ENCODE measurements at regions not wholly inside any gene's neighbourhood (a gene's known extent, or its start where the extent isn't known, plus 50 kb on each side); places are given as distances from the start of the nearest gene placed in this dataset.

- no peak for DNase-seq
Measured at GRCh38 chr7:69130396-69130795, 467.9 kb upstream of the AUTS2 start.

DNA sequence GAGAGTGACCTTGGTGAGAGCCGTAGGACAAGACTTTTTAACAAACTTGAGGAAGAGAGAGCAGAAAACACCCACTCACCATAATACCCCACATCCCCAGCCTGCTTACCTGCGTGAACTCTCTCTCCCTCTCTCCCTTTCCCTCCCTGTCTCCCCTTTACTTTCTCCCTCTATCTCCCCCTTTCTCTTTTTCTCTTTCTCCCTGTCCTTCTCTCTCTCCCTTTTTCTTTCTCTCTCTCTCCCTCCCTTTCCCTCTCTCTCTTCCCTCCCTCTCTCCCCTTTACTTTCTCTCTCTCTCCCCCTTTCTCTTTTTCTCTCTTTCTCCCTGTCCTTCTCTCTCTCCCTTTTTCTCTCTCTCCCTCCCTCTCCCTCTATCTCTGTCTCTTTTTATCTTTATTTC is 464.0 kb upstream of the AUTS2 start:
- DNase-seq, result no peak

DNA sequence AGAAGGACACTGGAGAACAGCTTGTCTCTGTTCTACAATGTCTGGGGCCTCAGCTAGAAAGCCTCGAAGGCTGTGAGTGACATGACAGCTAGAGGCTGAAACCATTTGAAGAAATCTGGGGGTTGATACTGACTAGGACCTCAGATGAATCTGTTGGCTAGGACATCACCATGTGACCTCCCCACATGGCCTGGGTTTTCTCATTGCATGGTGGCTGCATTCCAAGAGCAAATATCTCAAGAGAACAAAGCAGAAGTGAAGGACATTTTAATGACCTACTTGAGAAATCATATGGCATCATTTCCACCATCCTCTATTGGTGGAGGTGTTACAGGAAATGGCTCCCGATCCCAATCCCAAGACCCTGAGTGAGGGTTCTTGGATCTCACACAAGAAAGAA is 450.6 kb upstream of the AUTS2 start:
- no peak for DNase-seq

- DNase-seq, result no peak
Measured at GRCh38 chr7:69149804-69150782, 448.2 kb upstream of the AUTS2 start.

DNA sequence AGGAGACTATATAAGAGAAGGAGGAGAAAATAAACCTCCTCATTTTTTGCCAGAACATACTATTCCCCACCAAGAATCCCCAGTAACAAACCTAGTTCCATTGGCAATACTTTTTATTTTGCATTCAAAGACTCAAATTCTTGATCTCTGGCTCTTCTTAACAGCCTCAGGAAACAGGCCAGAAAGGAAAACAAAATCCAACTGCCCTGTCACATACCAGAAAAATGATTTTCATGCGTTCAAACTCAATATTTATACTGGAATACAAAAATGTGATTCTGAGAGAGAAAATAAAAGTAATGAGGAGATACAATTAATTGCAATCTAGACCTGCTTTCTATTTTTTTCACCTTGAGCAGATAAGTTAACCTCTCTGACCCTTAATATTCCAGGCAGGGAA is 435.9 kb upstream of the AUTS2 start:
- no peak for DNase-seq

- DNase-seq, result no peak
Measured at GRCh38 chr7:69162931-69163670, 435.2 kb upstream of the AUTS2 start.

DNA sequence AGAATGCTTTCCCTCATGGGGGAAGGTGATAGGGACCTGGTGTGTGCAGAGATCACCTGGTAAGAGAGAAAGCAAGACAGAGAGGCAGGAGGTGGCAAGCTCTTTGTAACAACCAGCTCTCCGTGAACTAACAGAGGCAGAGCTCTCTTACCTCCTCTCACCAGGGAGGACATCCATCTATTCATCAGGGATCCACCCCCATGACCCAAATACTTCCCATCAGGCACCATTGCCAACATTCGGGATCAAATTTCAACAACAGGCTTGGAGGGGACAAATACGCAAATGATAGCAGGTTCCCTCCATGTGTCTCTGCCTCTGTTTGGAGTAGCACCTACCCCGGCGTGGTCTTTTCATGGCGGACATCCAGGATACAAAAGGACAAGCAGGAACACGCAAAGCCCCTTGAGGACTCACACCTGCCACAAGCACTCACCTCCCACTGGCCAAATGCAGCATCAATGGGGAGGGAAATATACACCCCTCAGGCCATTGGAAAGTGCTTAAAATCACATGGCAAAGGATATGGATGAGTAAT is 431.2 kb upstream of the AUTS2 start:
- DNase-seq, result no peak

DNA sequence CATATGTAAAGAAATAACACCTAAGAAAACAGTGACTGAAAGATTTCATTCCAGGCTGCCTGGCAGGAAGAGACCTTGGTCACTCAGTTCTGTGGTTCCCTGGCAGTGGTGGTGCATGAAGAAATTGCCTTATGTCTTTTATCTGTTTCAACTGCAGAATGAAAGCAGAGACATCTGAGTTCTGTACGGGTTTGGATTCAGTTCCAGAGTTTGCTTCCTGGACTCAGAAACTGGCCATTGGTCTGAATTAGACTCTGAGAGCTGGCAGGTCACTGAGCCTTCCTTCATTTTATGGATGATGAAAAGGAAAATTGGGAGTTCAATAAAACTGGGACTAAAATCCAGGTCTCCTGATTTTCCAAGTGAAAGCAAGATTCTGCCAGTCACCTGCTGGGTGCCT is 428.9 kb upstream of the AUTS2 start:
- no peak for DNase-seq

DNA sequence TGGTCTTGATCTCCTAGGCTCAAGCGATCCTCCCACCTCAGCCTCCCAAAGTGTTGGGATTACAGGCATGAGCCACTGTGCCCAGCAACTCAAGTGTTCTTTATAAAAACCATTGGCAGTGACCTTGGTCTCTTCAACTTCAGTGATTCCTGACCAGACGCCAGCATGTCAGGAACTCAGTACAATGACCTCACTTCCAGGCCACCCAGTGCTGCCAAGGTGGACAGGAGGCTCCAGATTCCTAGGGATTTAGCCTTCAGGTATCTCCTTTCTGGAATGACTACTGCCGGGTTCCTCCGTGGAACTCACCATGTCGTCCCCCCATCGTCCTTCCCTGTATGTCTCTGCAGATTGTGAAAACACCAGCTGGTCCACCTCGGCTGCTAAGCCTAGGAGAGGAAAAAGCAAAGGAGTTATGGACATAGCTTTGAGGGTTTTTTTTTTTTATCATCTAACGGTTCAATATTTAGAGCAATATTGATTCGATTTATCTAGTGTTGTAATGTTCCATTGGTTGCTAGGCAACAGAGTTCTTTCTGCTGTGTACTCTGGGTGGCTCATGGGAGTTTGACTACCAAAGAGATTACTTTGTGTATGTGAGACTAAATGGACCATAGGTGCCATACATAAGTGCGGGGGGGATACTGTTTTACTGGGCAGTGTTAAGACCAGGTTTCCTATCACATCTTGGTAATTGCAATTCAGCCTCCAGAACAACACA is 425.8 kb upstream of the AUTS2 start:
- no peak for DNase-seq

DNA sequence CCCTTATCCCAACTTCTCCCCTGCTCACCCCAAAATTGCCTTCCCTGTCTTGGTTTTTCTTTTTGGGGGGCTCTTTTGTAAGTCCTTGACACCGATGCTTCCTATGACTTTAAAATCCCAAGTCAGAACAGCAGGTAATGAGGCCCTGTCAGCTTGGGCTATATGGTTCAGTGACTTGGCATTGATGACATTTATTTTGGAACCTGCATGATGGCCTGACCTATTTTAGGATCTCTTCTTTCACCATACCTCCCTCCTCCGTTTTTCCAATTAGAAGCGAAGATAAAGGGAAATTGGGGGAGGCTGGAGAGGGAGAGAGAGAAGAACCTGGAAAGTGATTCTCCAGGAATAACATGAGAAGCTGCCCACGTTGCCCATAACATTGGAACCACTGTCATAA is 424.9 kb upstream of the AUTS2 start:
- DNase-seq, result no peak

- DNase-seq, result no peak
Measured at GRCh38 chr7:69173846-69174245, 424.4 kb upstream of the AUTS2 start.

GRCh38 chr7:69176841-69177240 is 421.4 kb upstream of the AUTS2 start:
- no peak for DNase-seq

- DNase-seq, result no peak
Measured at GRCh38 chr7:69177461-69177861, 420.8 kb upstream of the AUTS2 start.

DNA sequence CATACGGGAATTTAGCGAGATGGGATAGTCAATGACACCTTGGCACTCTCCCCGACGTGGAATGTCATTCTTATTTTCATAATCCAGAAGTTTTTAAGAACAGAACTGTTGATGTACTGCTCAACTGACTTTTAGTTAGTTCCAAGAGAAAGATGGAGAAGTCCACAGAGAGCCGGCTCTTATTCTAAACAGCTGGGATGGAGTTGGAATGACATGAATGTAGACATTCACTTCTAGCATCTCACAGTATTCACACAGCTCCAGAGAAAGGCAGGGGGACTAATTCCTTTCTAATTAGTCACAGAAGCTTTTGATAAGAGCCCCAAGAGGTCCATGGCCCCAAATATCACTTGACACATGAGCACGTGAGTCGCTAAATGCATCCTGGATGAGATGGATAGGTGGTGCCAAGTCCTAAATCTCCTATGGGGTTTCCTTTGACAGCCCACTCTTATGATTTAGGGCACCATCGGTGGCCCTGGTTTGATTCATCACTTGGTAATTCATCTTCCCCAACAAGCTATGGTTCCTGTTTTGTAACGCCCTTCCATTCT is 420.3 kb upstream of the AUTS2 start:
- no peak for DNase-seq

- no peak for DNase-seq
Measured at GRCh38 chr7:69180662-69181061, 417.6 kb upstream of the AUTS2 start.

GRCh38 chr7:69182596-69183467 is 415.4 kb upstream of the AUTS2 start:
- DNase-seq, result no peak

DNA sequence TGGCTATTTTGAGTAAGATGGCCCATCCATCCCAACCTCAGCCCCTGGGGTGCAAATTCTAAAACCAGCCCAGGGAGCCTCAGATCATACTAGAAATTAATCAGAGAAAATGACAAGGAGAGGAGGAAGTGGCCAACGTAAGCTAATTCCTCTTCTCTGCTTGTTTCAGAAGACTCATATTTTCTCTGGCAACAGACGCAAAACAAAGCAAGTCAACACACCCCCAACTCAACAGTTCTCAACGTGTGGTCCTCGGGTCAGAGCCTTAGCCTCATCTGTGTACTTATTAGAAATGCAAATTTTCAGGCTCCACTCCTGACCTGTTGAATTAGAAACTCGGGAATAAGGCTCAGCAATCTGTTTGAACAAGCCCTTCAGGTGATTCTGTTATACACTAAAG is 413.9 kb upstream of the AUTS2 start:
- no peak for DNase-seq

DNA sequence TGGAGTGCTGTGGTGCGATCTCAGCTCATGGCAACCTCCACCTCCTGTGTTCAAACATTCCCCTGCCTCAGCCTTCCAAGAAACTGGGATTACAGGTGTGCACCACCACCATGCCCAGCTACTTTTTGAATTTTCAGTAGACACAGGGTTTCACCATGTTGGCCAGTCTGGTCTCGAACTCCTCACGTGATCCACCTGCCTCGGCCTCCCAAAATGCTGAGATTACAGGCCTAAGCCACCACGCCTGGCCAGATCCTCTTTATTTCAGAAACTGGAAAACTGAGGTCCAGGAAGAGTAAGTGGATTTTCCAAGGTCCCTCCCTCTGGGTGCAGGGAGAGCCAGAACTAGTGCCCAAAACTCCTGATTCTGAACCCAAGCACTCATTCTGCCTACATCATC is 413.1 kb upstream of the AUTS2 start:
- DNase-seq, result no peak

DNA sequence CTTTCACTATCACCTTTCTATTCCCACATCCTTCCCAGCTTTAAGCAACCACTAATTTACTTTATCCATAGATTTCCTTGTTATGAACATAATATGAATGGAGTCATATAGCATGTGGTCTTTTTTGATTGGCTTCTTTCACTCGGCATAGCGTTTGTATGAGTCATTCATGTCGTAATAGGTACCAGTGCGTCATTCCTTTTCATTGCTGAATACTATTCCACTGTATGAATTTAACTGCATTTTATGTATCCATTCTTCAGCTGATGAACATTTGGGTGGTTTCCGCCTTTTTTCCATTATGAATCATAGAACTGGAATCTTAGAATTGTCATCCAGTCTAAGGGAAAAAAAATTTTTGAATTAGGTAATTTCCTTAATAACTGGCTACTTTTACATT is 411.3 kb upstream of the AUTS2 start:
- DNase-seq, result no peak

DNA sequence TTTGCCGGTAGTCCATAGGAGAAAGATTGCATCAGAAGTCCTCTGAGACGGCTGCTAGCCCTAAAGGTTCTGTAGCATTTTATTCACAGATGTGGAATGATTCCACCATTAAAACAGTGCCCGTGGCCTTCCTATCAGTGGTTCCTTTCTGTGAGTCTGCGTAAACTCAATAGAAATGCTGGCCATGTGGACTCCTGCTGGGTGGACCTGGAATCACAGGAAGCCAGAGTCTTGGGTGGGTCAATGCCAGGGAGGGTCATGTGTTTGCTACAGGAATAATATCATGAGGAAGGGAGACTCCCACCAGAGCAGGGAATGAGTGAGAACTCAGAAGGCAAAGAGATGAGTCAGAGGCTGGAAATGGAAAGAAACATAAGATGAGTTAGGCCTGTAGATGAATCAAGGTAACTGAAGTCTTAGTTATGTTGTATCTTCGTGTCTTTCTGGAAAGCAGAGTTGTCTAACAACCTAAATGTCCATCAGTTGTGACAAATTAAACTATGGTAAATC is 410.4 kb upstream of the AUTS2 start:
- no peak for DNase-seq

DNA sequence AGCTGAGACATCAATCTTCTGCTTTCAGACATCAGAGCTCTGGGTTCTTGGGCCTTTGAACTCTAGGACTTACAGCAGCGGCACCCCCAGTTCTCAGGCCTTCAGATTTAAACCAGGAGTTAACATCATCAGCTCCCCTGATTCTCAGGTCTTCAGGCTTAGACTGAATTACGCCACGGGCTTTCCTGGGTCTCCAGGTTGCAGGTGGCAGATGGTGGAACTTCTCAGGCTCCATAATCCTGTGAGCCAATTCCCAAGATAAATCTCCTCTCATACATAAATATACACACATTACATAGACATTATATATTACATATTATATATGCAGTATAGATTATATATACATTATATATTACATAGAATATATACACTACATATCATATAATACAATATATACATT is 408.9 kb upstream of the AUTS2 start:
- no peak for DNase-seq

DNA sequence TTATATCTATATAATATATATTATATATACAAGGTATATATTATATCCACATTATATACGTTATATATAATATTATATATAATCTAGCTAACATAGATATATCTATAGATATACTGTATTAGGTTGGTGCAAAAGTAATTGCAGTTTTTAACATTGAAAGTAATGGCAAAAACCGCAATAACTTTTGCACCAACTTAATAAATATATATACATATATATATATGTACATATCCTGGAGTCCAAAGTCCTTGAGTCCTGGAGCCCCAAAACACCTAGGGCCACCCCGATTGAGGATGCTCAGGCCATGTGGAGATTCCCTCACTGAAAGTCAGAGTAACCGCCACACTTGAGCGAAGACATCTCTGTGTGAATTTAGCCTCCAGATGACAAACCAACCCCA is 408.2 kb upstream of the AUTS2 start:
- no peak for DNase-seq
